Ishikawa (cell line): ENCODE measurements at regions not wholly inside any gene's neighbourhood (a gene's known extent, or its start where the extent isn't known, plus 50 kb on each side); places are given as distances from the start of the nearest gene placed in this dataset.

Source experiments
- CEBPB ChIP-seq: IDR thresholded peaks from 2 replicates; pipeline ENCODE4 v1.6.1; 2012
- CREB1 ChIP-seq: IDR thresholded peaks from 2 replicates; pipeline ENCODE4 v1.6.1; 2012; ENCODE audit warnings: low read depth
- EGR1 ChIP-seq: IDR thresholded peaks from 2 replicates; pipeline ENCODE4 v1.6.1; 2012
- EP300 ChIP-seq: IDR thresholded peaks from 2 replicates; pipeline ENCODE4 v1.6.1; 2012; ENCODE audit warnings: borderline replicate concordance
- FOXM1 ChIP-seq: IDR thresholded peaks from 2 replicates; pipeline ENCODE4 v1.6.1; 2012; ENCODE audit warnings: low read depth, borderline replicate concordance
- MAX ChIP-seq: IDR thresholded peaks from 2 replicates; pipeline ENCODE4 v1.6.1; 2012
- NFIC ChIP-seq: IDR thresholded peaks from 2 replicates; pipeline ENCODE4 v1.6.1; 2012
- RAD21 ChIP-seq: IDR thresholded peaks from 2 replicates; pipeline ENCODE4 v1.6.1; 2012; ENCODE audit warnings: low read depth
- REST ChIP-seq: IDR thresholded peaks from 2 replicates; pipeline ENCODE4 v1.6.1; 2012; ENCODE audit warnings: low read depth, mild to moderate bottlenecking
- TAF1 ChIP-seq: IDR thresholded peaks from 2 replicates; pipeline ENCODE4 v1.6.1; 2012; ENCODE audit warnings: low read depth, mild to moderate bottlenecking
- TCF12 ChIP-seq: IDR thresholded peaks from 2 replicates; pipeline ENCODE4 v1.6.1; 2012; ENCODE audit warnings: low read depth
- TEAD4 ChIP-seq: IDR thresholded peaks from 2 replicates; pipeline ENCODE4 v1.6.1; 2012
- USF1 ChIP-seq: IDR thresholded peaks from 2 replicates; pipeline ENCODE4 v1.6.1; 2012
- YY1 ChIP-seq: IDR thresholded peaks from 2 replicates; pipeline ENCODE4 v1.6.1; 2012; ENCODE audit warnings: low read depth
- ZBTB7A ChIP-seq: IDR thresholded peaks from 2 replicates; pipeline ENCODE4 v1.6.1; 2012; ENCODE audit warnings: low read depth

- TF ChIP-seq REST (no peak), USF1 (no peak), TAF1 (no peak), TCF12 (no peak), TEAD4 (no peak), ZBTB7A (no peak), FOXM1 (no peak), CEBPB (no peak), CREB1 (no peak), EP300 (no peak), NFIC (no peak), MAX (no peak), YY1 (no peak), EGR1 (no peak), RAD21 (no peak)
Observed at GRCh38 chr6:134111726-134112125, 59.3 kb upstream of the SLC2A12 start.

- TF ChIP-seq ZBTB7A (no peak), YY1 (no peak), EGR1 (no peak), EP300 (no peak), CEBPB (no peak), RAD21 (peak; percentile 38)
Observed at GRCh38 chr6:134111062-134111677, 58.7 kb upstream of the SLC2A12 start.

- TF ChIP-seq EGR1 (no peak), YY1 (no peak), ZBTB7A (no peak), MAX (no peak), NFIC (no peak), USF1 (no peak), RAD21 (no peak), TCF12 (no peak), EP300 (no peak), REST (no peak), TEAD4 (no peak), CREB1 (no peak), TAF1 (no peak), FOXM1 (no peak), CEBPB (no peak)
Observed at GRCh38 chr6:134106702-134107101, 54.3 kb upstream of the SLC2A12 start.

- TF ChIP-seq NFIC (peak; percentile 52; the same call in 1 of the 2 replicates), TAF1 (no peak), YY1 (no peak), FOXM1 (no peak)
Observed at GRCh38 chr6:134105940-134106339, 53.5 kb upstream of the SLC2A12 start.

GRCh38 chr6:134103006-134103405 lies 50.6 kb upstream of the SLC2A12 start:
- TF ChIP-seq TAF1 (no peak), USF1 (no peak), RAD21 (no peak), CREB1 (no peak), TEAD4 (no peak), NFIC (no peak), MAX (no peak), FOXM1 (no peak), TCF12 (no peak), ZBTB7A (no peak), YY1 (no peak), CEBPB (no peak), EGR1 (no peak), REST (no peak), EP300 (no peak)
